ENCODE measurements at regions not wholly inside any gene's neighbourhood (a gene's known extent, or its start where the extent isn't known, plus 50 kb on each side); places are given as distances from the start of the nearest gene placed in this dataset.

GRCh38 chr16:87172632-87173031 lies 144.6 kb downstream of the C16orf95 start:
- peak in 1 of 2 donors; percentile 24 for TF ChIP-seq CTCF (conservative IDR thresholded peaks at IDR 0.05 in 1 of 2, IDR thresholded peaks at IDR 0.05 in 1 of 2; ENCODE audit: low read depth in 1 of 2, low read length in 2 of 2)
- no peak for TF ChIP-seq EZH2 (IDR thresholded peaks at IDR 0.05; ENCODE audit: low read length, missing control alignments)
